GM18861 (cell line): ENCODE measurements at regions not wholly inside any gene's neighbourhood (a gene's known extent, or its start where the extent isn't known, plus 50 kb on each side); places are given as distances from the start of the nearest gene placed in this dataset.
A peak's percentile ranks its signal among the peaks of the same experiment; 100 is the strongest.
"Not testable (repeated sequence)": the region's sequence is repeated elsewhere in the genome, so short reads cannot be mapped to it uniquely, and the experiment has no call there.

Experiments used
- ATAC-seq: cut with Tn5 transposase; IDR thresholded peaks from one replicate; pipeline ENCODE4 v1.9.1; 2021; ENCODE audit not compliant: unreplicated experiment

DNA sequence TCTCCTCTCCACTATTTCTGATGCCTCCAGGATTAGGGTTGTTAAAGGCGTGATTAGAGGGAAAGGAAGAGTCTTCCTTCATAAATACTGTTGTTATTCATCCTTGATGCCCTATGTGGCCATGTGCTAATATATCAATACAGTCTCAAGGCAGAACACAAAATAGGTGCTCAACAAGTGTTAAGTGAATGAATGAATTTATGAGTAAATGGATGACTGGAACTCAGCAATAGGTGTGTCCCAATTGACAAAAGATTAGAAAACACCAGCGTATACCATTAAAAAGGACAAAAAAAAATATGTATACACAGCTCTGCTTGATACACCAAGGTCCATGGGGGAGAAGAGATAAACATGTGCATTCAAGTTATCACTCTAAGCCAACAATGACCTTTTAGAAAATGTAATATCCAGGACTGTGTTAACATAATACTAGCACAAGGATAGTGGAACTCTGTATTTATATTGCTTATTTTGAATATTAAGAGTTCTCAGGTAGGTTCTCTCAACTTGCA, 171.2 kb upstream of the MYLIP start:
- ATAC-seq: no peak

DNA sequence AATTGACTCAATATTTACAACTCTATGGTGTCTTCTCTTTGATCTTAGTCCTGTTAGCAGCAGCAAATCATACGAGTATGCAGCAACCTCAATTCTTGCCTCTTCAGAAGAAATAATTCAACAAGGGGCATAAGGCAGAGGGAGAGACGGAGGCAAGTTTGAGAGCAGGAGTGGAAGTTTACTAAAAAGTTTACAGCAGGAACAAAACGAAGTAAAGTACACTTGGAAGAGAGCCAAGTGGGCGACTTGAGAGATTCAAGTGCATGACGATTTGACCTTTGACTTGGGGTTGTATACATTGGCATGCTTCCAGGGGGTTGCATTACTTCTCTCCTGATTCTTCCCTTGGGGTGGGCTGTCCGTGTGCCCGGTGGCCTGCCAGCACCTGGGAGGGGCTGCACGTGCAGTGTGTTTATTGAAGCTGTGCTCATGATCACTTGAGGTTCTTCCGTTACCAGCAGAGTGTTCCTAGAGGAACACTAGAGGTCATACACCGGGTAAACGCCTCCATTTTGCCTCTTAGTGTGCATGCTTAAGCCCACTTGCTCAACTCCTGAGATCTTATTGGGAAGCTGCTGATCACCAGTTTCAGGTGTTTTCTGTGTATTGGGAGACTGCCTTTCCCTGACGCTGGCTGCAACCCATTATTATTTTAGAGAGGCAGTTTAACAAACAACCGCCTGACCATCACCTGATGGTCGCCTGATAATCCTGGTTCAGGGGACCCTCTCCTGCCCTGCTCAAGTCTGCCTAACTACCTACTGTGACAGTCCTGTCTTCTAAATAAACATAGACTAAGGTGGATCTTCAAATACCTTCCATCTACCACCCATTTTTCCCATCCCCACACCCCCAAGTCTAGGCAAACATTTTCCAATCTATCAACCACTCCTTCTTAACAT, 172.4 kb upstream of the MYLIP start:
- no peak for ATAC-seq

DNA sequence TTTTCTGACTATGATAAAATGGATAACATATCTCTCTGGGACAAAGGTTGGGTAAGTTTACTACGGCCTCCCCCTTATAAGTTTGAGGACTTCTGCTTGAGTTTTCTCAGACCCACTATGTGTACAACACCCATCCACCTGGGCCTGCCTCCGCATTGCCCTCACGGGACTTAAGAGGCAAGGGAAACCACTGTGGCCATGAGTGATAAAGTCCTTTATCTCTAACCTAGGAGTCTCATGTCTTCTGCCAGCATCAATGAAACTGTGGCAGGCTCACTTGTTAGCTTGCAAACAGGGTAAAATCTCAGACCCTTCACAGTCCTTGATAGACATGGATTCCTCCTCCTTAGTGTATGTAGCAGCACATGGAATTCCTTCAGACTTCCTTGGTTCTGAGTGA, 173.4 kb upstream of the MYLIP start:
- ATAC-seq: no peak

DNA sequence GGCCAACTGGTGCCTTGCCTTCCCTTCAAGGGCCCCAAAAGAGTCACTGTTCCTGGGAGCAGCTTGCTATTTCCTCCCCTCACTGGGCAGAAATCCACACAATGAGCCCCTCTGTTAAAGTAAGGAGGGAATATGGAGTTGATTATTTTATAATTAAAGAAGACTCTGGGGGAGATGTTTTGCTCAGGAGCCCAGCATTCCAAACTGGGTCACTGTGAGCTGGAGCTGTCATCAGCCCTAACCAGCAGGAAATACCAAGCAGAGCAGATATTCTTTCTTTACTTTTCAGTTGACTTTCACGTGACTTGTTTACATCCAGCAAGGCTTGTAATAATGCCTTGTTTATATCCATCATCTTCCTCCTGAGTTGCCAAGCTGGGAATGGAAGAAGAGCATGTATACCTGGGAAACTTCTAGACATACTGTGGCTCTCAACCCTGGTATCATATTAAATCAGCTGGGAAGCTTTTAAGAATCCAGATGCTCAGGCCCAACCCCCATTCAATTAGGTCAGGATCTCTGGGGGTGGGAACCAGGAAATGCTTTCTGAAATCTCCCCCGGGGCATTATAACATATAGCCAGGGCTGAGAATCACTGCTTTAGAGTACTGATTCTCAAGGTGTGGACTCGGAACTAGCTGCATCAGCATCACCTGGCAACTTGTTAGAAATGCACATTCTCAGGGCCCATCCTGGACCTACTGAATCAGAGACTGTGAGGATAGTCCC, 175.6 kb upstream of the MYLIP start:
- ATAC-seq: no peak

DNA sequence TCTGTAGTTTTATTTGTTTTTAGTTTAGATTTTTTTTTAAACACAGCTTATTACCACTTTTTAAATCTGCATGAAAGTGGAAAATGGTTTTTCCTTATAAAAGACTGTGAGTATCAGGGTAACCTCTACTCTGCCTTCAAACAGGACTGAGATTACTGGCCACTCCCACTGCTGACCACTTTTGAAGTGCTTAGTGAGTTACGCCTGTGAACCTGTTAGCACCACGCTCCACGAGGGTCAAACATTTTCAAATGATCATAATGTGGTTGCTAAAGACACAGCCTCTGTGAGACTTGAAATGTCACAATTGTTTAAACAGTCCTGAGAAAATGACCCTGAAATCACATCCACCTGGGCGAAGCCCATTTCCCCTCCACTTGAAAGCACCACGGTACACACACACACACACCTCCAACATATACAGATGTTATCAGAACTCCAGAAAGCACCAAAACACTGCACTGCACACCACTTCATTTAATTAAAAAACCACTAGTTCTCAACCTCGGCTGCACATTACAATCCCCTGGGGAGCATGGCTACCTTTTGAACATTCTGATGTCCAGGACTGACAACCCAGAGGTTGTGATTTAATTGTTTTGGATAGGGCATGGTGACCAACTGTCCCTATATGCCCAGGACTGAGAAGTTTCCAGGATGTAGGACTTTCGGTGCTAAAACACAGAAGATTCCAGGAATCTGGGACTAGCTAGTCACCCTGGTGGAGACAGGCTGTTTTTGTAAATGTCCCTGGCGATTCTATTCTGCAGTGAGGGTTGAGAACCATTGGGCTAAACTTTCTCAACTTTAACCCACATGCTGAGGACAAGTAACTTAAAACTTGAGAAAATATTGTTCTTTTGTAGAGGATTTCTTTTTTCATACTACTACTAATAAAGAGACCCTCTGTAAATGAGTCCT, 176.4 kb upstream of the MYLIP start:
- ATAC-seq: no peak

DNA sequence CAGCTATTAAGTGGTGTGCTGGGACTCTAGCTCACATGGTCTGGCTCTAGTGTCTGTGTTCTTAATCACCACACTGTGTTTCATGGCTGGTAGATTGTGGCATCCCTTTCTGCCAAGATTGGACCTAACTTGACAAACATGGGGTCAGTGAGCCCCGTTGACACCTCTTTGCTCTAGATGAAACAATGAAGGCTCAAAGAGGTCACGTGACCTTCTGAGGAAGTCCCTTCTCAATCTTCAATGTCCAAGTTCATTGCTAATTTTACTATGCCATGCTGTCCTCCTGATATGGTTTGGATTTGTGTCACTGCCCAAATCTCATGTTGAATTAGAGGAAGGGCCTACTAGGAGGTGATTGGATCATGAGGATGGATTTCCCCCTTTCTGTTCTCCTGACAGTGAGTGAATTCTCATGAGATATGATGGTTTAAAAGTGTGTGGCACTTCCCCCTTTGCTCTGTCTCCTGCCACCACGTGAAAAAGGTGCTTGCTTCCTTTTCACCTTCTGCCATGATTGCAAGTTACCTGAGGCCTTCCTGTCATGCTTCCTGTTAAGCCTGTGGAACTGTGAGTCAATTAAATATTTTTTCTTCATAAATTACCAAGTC, 177.8 kb upstream of the MYLIP start:
- no peak for ATAC-seq

DNA sequence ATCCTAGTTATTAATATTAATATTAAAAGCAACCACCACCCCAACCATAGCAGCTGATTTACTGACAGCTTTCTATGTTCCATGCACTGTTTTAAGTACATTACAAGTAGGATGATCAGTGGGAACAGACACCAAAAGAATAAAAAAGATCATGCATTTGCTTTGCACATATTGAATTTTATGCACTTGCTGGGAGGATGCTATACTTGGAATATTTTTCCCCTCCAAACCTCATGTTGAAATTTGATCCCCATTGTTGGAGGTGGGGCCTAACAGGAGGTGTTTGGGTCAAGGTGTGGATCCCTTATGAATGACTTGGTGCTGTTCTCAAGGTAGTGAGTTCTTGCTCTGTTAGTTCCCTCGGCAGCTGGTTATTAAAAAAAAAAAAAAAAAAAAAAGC, 178.9 kb upstream of the MYLIP start:
- ATAC-seq: no peak

DNA sequence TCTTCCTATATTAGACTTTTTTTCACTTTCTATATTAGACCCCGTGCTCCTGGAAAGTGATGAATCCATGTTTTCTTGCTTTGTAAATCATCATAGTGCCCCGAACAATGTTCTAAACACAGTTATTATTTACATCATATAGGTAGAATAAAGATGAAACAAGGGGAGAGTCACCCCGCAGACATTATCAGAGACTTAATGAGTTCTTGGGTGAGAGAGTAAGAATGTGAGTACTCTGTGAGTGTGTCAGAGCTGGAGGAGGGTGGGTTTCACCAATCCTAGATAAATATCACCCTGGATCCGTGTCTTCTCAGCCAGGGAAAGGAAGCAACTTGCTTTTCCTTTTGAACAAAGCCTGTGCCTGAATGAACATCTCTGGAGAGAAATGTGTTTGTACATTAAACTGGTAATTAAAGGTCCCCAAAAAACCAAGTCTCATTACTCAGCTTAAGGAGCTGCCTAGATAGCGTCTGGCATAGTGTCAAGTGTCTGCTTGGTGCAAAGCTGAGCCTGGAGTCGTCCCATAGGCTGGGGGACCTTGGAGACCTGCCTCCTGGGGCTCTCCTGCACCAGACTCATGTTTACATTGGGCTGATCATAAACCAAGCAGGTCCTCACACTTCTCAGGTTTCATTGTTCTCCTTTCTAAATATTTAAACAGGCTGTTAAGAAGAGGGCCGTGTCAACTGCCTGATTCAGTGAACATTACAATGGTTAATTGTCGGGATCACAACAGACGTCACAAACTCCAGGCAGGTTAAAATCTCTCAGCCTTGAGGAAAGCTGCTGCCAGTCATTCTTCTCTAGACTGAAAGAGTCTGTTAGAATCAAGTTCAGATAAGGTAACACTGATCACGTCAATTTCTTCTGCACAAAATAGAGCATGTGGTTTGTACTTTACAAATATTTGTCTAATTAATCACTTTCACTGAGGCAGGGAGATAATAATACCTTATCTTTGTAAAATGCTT, 179.7 kb upstream of the MYLIP start:
- no peak for ATAC-seq

DNA sequence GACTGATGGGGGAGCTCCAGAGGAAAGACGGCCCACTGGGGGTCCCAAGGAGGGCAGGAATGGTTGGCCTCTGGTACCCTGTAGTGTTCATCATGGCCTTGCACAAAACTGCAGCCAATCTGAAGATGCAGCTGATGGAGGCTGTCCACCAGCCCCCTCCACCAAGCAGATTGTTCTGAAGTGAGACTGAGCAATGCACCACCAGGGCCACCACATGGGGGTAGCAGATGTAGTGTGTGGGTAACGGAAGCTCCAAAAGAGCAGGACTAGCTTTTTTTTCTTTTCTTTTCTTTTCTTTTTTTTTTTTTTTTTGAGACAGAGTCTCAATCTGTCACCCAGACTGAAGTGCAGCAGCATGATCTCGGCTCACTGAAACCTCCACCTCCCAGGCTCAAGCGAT, 181.0 kb upstream of the MYLIP start:
- no peak for ATAC-seq

DNA sequence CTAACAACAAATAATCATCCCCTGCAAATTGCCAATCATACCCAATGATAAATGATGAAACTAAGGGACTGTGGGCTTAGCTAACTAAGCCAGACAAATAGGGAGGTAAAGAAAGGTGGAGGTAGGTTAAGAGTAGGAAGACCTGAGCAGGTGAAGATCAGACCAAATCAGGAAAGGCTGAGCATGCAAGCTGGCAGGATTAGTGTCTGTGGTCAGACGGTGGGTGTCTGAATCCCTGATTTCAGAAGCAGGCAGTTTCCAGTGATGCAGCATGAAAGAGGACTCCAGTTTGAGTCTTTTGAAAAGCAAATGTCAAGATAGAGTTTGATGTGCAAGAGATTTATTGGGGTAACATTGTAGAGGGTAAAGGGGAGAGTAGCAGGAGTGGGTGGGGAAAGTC, 181.4 kb upstream of the MYLIP start:
- no peak for ATAC-seq

DNA sequence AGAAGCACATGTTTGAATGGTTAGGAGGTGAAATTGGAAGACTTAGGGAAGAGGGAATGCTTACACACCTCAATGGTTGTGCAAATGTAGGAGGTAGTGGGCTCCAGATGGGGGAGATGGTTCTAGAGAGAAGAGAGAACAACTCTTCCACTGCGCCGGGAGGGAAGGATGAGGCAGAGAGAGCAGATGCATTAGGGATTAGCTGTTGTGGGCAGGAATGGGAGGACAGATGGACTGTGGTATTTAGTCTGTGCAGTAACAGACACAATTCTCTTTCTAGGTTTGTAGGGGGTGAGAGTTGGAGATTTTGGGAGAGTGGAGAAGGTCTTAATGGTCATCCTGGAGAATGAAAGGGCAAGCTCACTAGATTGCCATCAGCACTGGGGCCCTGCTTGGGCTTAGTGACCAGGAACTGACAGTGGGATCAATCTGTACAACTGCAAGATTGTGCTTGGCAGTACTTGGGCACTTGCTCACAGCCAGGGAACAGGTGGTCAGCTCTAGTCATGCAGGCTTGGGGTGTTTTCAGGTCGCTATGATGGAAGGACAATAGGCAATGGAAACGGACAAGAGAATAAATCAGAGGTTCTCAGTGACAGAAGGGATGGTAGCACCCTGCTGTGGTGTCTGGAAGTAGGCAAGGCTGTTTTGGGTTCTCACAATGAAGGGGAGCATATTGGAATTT, 182.0 kb upstream of the MYLIP start:
- no peak for ATAC-seq

DNA sequence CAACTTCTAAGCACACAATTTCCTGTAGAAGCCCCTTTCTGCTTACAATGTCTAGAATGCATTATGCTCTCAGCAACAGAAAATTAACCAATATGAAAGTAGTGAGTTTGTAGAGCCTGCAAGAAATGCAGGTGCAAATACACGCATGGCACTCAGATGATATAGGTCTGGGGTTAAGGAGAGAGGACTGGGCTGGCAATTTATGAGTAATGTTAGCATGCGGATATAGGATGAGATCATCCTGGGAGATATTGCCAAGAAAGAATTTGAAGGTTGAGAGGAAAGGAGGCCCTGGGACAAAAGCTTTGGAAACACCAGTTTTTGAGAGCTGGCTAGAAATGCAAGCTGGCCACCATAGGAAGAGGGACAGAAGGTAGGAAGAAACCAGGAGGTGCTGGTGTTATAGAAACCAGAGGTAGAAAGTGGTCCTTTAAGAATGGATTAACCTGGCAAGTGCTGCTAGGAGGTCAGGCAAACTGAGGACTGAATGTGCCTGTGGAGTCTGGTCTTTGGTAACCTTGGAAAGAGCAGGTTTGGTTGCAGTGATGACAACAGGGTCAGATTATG, 183.2 kb upstream of the MYLIP start:
- ATAC-seq: no peak

DNA sequence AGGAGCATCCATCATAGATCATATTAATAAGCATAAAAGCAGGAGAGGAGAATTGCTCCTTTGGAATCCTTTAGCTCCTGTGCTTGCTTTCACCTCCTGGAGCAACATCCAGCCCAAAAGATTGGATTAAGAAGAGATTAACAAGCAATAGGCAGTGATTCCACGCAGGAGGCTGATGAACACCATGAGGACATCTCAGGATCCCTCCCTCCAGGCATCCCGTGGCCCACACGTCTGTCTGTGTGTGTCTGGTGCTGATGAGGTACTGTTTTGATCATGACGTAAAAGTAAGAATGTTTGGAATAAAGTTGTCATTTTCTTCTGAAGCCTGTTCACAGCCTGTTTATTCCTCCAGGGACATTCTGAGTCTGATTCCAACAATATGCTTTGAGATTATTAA, 185.5 kb upstream of the MYLIP start:
- no peak for ATAC-seq

DNA sequence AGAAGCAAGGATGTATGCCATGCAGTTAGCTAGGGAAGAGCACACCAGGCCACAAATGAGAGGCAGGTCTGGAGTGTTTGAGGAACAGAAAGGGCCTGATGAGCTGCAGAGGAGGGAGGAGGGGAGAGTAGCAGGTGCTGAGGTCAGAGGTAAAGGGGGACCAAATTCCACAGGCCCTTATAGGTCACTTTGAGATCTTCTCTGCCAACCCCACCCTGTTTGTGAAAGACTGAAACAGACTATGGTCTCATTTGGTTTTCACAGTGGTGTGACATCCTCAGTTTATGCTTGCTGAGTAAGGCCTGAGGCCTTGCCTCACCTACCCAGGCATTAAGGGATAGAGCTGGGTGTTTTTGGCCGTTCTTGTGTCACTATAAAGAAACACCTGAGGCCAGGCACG, 187.7 kb upstream of the MYLIP start:
- no peak for ATAC-seq

DNA sequence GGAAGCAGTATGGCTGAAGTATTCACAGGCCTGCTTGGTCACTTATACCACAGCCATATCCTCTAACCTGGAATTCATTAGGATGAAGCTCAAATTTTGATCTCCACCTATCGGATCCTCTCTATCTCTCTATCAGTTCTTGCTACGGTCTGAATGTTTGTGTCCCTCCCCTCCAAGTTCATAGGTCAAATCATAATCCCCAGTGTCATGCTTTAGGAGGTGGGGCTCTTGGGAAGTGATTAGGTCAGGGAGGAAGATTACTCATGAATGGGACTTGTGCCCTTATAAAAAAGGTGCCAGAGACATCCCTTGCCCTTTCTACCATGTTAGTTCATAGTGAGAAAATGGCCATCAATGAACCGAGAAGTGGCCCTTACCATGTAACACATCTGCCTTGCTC, 190.8 kb upstream of the MYLIP start:
- no peak for ATAC-seq

DNA sequence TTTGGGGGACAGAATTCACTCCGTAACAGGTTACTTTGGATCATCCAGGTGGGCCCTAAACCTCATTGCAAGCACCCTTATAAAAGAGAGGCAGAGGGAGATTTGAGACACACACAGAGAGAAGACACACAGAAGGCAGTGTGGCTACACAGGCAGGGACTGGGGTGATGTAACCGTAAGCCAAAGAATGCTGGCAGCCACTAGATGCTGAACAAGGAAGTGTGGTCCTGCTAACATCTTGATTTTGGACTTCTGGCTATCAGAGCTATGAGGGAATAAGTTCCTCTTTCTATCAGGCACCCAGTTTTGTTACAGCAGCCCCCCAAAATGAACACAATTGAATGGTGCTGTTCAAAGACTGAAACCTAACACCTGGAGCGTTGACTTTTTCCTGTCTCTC, 191.3 kb upstream of the MYLIP start:
- no peak for ATAC-seq

DNA sequence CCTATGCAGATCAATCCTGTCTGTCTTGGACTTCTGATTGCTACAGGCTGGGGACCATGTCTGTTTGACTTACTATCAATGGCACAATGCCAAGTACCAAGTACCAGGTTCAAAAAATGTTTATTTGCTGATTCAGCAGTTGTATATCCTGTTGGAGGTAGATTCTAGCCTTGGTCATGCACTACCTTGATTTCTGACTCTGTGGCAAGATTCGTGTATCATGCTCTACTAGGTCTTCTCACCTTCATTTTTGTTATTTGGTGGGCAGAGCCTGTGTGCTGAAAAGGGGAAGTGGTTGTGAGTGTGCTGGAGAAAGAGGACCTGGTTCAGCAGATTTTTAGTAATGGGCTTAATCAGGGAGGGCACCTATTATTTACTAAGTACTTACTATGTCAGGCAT, 192.4 kb upstream of the MYLIP start:
- ATAC-seq: peak; percentile 89

DNA sequence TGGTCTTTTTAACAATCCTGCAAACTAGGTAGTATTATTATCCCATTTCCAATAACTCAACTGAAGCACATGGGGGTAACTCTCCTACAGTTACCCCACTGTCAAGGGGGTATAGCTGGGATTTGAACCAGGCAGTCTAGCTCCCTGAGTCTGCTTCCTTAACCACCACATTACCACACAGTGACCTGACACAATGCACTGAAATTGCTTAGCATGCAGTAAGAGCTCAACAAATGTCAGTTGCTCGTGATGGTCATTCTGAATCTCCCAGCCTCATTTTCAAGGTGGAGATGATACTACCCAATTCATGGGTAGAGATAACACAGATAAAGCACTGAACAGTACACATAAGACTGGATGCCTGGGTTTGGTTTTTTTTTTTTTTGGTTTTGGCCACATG, 193.2 kb upstream of the MYLIP start:
- ATAC-seq: no peak

DNA sequence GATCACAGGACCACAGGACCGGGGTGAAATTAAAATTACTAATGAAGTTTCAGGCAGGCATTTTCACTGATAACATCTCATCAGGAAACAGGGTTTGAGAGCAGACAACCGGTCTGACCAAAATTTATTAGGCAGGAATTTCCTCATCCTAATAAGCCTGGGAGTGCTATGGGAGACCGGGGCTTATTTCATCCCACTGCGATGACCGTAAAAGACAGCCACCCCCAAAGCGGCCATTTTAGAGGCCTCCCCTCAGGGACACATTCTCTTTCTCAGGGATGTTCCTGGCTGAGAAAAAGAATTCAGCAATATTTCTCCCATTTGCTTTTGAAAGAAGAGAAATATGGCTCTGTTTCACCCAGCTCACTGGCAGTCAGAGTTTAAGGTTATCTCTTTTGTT, 197.2 kb upstream of the MYLIP start:
- not testable (repeated sequence) for ATAC-seq
